Liver (tissue), 8 donors: ENCODE measurements at regions not wholly inside any gene's neighbourhood (a gene's known extent, or its start where the extent isn't known, plus 50 kb on each side); places are given as distances from the start of the nearest gene placed in this dataset.

Experiments
- DNase-seq: peaks from one replicate; pipeline ENCODE4 v3.0.0-alpha.2; 2017; ENCODE audit warnings: low spot score
- H3K27ac ChIP-seq, 2 donors: one replicate each; pipeline ENCODE4 v1.7.0; 2013; ENCODE audit warnings: inconsistent platforms in 2 of 2, low read length in 2 of 2, control low read depth in 1 of 2, low read depth in 1 of 2, mild to moderate bottlenecking in 1 of 2
- H3K27me3 ChIP-seq, 4 donors: one replicate each; pipeline versions ENCODE4 v1.6.1 to v1.7.0; 2013; ENCODE audit warnings: low read length in 3 of 4, inconsistent platforms in 1 of 4, mild to moderate bottlenecking in 1 of 4, moderate library complexity in 1 of 4; ENCODE audit not compliant: control insufficient read depth in 4 of 4, insufficient read depth in 4 of 4
- H3K36me3 ChIP-seq, 4 donors: one replicate each; pipeline versions ENCODE4 v1.6.1 to v1.7.0; 2013; ENCODE audit warnings: low read length in 3 of 4, mild to moderate bottlenecking in 3 of 4, low read depth in 1 of 4, moderate library complexity in 1 of 4; ENCODE audit not compliant: control insufficient read depth in 4 of 4, insufficient read depth in 3 of 4
- H3K4me1 ChIP-seq, 4 donors: one replicate each; pipeline versions ENCODE4 v1.6.1 to v1.7.0; 2013; ENCODE audit warnings: low read length in 3 of 4, mild to moderate bottlenecking in 3 of 4, moderate library complexity in 1 of 4; ENCODE audit not compliant: control insufficient read depth in 4 of 4, insufficient read depth in 4 of 4
- H3K4me3 ChIP-seq, 3 donors: one replicate each; pipeline versions ENCODE4 v1.6.1 to v1.7.0; 2013; ENCODE audit warnings: low read length in 3 of 3, control low read depth in 1 of 3, low read depth in 1 of 3, mild to moderate bottlenecking in 1 of 3
- H3K9ac ChIP-seq, 2 donors: one replicate each; pipeline ENCODE4 v1.7.0; 2013; ENCODE audit warnings: low read length in 2 of 2, mild to moderate bottlenecking in 2 of 2, moderate library complexity in 2 of 2, control low read depth in 1 of 2, low read depth in 1 of 2
- H3K9me3 ChIP-seq, 4 donors: one replicate each; pipeline versions ENCODE4 v1.6.1 to v1.7.0; 2013; ENCODE audit warnings: low read length in 3 of 4; ENCODE audit not compliant: control insufficient read depth in 4 of 4
- ATF3 ChIP-seq: IDR thresholded peaks from 2 replicates; pipeline ENCODE4 v1.6.1; 2016; ENCODE audit warnings: antibody characterized with exemption
- CTCF ChIP-seq: fragments of 150-350 bp; IDR thresholded peaks from 2 replicates; pipeline ENCODE4 v1.5.1; 2017; ENCODE audit warnings: improper control_type of control experiment, low read depth, low read length; ENCODE audit not compliant: missing input control
- EGR1 ChIP-seq, 2 donors: IDR thresholded peaks; 2 replicates each; pipeline ENCODE4 v1.6.1; 2016 to 2018; ENCODE audit warnings: antibody characterized with exemption in 2 of 2, low read depth in 2 of 2
- FOXA1 ChIP-seq: IDR thresholded peaks from 2 replicates; pipeline ENCODE4 v1.6.1; 2016; ENCODE audit warnings: antibody characterized with exemption
- FOXA2 ChIP-seq: IDR thresholded peaks from 2 replicates; pipeline ENCODE4 v1.6.1; 2016; ENCODE audit warnings: antibody characterized with exemption
- GABPA ChIP-seq, 2 donors: IDR thresholded peaks in 1 of 2; conservative IDR thresholded peaks in 1 of 2; 2 replicates each; pipeline ENCODE4 v1.6.1; 2016; ENCODE audit warnings: antibody characterized with exemption in 2 of 2, mild to moderate bottlenecking in 1 of 2, moderate library complexity in 1 of 2
- HNF4A ChIP-seq, 2 donors: conservative IDR thresholded peaks; 2 replicates each; pipeline ENCODE4 v1.6.1; 2016; ENCODE audit warnings: antibody characterized with exemption in 2 of 2, mild to moderate bottlenecking in 2 of 2
- HNF4G ChIP-seq: IDR thresholded peaks from 2 replicates; pipeline ENCODE4 v1.6.1; 2016; ENCODE audit warnings: antibody characterized with exemption
- JUND ChIP-seq, 2 donors: IDR thresholded peaks; 2 replicates each; pipeline ENCODE4 v1.6.1; 2016; ENCODE audit warnings: antibody characterized with exemption in 2 of 2
- MAX ChIP-seq: IDR thresholded peaks from 2 replicates; pipeline ENCODE4 v1.6.1; 2016; ENCODE audit warnings: antibody characterized with exemption
- NR2F2 ChIP-seq: IDR thresholded peaks from 2 replicates; pipeline ENCODE4 v1.6.1; 2016; ENCODE audit warnings: antibody characterized with exemption
- REST ChIP-seq: IDR thresholded peaks from 2 replicates; pipeline ENCODE4 v1.6.1; 2016; ENCODE audit warnings: antibody characterized with exemption, mild to moderate bottlenecking
- RXRA ChIP-seq, 2 donors: IDR thresholded peaks; 2 replicates each; pipeline ENCODE4 v1.6.1; 2017 to 2018; ENCODE audit warnings: antibody characterized with exemption in 2 of 2, mild to moderate bottlenecking in 1 of 2
- SP1 ChIP-seq: IDR thresholded peaks from 2 replicates; pipeline ENCODE4 v1.6.1; 2018; ENCODE audit warnings: antibody characterized with exemption, mild to moderate bottlenecking
- TAF1 ChIP-seq: conservative IDR thresholded peaks from 2 replicates; pipeline ENCODE4 v1.6.1; 2016; ENCODE audit warnings: antibody characterized with exemption, mild to moderate bottlenecking
- YY1 ChIP-seq: IDR thresholded peaks from 2 replicates; pipeline ENCODE4 v1.6.1; 2016; ENCODE audit warnings: antibody characterized with exemption, mild to moderate bottlenecking
- WGBS: extraction: QIAGEN DNeasy Blood & Tissue Kit; methylation state at CpG from one replicate; pipeline ENCODE4 v1.1.7; 2013; 5-methylcytosine and 5-hydroxymethylcytosine counted together
- TF ChIP-seq, protein P1 (sequence below): IDR thresholded peaks from 2 replicates; pipeline ENCODE4 v1.6.1; 2016; ENCODE audit warnings: antibody characterized with exemption
- donor health status: healthy.
- donor health status: healthy.
- donor health status: healthy.
- donor health status: healthy.
- donor health status: healthy.

- no peaks in the 10 kb centered on the region for H3K9me3 ChIP-seq
- H3K36me3 ChIP-seq = no peaks in the 10 kb centered on the region
- no peak overlapping the region for H3K9ac ChIP-seq
- H3K27me3 ChIP-seq = no peaks in the 10 kb centered on the region
- H3K4me1 ChIP-seq = no peaks in the 10 kb centered on the region
- no peak for DNase-seq
- no peak overlapping the region for H3K4me3 ChIP-seq
- H3K27ac ChIP-seq = no peak overlapping the region
- TF ChIP-seq ATF3 (no peak), GABPA (IDR thresholded peaks at IDR 0.05 in 1 of 2, conservative IDR thresholded peaks at IDR 0.05 in 1 of 2) (no peak), JUND (IDR thresholded peaks at IDR 0.05) (no peak), FOXA1 (no peak), REST (no peak), MAX (no peak), RXRA (IDR thresholded peaks at IDR 0.05) (no peak), YY1 (no peak), EGR1 (IDR thresholded peaks at IDR 0.05; ENCODE audit: low read depth in 2 of 2) (no peak), SP1 (no peak), HNF4A (conservative IDR thresholded peaks at IDR 0.05) (no peak), FOXA2 (no peak), NR2F2 (no peak), CTCF (no peak), HNF4G (no peak), TAF1 (no peak)
- TF ChIP-seq, protein P1, sequence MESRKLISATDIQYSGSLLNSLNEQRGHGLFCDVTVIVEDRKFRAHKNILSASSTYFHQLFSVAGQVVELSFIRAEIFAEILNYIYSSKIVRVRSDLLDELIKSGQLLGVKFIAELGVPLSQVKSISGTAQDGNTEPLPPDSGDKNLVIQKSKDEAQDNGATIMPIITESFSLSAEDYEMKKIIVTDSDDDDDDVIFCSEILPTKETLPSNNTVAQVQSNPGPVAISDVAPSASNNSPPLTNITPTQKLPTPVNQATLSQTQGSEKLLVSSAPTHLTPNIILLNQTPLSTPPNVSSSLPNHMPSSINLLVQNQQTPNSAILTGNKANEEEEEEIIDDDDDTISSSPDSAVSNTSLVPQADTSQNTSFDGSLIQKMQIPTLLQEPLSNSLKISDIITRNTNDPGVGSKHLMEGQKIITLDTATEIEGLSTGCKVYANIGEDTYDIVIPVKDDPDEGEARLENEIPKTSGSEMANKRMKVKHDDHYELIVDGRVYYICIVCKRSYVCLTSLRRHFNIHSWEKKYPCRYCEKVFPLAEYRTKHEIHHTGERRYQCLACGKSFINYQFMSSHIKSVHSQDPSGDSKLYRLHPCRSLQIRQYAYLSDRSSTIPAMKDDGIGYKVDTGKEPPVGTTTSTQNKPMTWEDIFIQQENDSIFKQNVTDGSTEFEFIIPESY = no peak
- WGBS = 54% methylated on average over 3 of the region's 3 CpGs
Observed at GRCh38 chr7:33671531-33672262, 233.6 kb upstream of the BMPER start.
